NCI-H526 (cell line): ENCODE measurements at regions not wholly inside any gene's neighbourhood (a gene's known extent, or its start where the extent isn't known, plus 50 kb on each side); places are given as distances from the start of the nearest gene placed in this dataset.
"Not testable (repeated sequence)": the region's sequence is repeated elsewhere in the genome, so short reads cannot be mapped to it uniquely, and the experiment has no call there.

ENCODE experiments used
- DNase-seq, 2 experiments: peaks; one replicate each; lab custom pipeline; 2025; lab: John Stamatoyannopoulos, UW

DNA sequence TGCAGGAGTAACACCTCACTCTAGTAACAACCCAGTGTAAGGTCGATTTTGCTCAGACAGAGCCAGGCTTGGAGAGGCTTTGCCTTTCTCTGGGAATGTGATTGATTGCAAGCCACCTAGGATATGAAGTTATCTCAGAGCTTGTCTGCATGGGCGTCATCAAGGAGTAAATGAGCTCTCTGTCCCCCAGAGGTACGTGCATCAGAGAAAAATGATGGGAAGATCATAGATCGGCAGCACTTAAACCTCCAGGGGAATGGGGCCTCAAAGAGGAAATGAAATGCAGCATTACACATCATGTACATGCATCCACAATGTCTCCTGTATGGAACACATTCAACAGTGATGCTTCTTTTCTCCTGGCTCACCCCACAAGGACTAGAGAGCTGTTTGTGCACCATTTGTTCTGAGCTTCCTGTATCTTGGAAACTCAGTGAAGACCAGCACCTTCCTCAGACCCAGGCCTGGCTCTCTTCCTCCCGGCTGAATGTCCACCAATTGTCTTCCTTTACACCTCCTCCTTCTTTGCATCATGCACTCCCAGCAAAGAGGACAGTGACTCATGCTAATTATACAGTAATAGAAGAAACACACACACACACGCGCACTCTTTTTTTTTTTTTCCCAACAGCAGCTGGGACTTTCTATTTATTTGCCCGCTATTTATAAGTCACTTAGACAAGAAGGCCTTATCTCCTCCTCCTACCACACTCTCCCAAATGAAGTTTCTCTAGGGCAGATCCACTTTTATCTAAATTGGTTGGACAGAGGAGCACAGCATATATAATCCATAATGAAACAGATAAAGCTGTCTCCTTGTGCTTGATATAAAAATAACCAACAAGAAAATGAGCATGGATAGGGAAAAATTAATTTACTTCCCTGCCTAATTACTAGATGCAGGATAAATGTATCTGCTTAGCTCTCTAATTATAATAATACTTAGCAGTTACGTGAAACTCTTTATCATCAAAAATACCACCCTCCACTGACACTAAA lies 990.7 kb downstream of the CCSER2 start:
- DNase-seq = no peak

DNA sequence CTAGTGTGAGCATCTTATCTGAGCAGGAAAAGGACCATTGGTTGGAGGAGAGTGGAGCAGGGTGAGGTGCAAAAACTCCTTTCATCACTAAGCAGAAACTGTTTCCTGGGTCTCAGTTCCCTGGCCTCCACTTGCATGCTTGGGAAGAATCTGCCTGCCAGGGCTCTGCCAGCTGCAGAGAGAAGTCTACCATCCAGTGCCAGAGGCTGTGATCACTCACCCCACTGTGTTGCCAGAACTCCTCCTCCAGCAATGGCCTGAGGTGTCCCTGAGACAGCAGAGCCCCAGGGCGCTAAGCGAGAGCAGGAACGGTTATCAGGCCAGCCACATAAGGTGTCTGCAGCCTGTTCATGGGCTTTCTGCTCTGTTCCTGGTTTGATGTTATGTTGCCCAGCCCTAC lies 991.4 kb downstream of the CCSER2 start:
- DNase-seq = no peak

GRCh38 chr10:85333594-85333993 lies 1005.2 kb downstream of the CCSER2 start:
- no peak for DNase-seq

- DNase-seq = no peak
Observed at GRCh38 chr10:85362401-85362800, 1004.2 kb downstream of the GRID1 start.

DNA sequence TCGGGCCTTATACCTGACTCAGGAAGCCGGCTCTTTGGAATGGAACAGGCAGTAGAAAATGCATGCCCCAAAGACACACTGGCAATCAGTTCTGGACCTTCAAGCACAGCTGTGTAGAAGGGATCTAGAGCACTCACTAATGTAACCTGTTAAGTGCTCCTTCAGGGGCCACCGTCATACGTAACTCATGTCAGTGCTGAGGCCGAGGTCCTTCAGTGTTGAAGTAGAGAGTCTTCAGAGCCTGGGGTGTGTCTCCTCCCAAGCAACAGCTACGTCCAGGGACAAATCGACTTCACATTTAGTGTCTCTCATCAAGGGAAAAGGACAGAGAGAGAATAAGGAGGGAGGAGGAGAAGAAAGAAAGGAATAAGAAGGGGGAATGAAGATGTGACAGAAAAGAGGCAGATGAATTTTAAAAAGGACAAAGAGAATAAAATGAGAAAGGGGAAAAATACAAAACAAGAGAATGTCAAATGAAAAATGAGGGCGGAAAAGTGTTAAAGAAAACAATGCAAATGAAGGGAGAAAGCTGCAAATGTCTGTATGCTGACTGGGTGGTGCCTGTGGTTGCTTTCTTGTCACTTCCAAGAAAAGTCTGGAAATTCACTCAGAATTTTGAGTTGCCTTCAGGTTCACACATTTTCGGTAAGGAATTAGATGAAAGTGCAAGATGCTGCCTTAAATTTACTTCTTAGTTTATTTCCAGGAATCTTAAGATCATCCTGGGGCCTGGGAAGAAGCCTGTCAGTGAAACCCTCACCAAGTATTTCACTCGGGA lies 989.4 kb downstream of the GRID1 start:
- DNase-seq = no peak

DNA sequence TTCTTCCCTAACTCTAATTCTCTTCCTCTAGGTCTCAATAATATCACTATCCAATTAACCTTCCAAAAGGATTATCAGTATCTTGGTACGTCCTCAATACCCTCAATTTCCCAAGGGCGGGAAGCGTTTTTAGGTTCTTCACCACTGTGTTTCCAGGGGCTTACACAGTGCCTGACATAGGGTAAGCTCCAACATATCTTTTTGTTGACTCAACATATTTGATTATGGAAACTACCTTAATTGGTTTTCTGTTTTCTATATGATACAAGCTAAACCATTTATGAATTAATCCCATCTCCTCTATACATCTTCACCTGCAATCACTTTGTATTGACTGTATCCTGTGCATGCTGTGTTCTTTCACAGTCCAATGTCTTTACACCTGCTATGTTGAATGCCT lies 987.3 kb downstream of the GRID1 start:
- no peak for DNase-seq

GRCh38 chr10:85400981-85401695 lies 965.5 kb downstream of the GRID1 start:
- DNase-seq = no peak

- no peak for DNase-seq
Observed at GRCh38 chr10:85402541-85402940, 964.1 kb downstream of the GRID1 start.

DNA sequence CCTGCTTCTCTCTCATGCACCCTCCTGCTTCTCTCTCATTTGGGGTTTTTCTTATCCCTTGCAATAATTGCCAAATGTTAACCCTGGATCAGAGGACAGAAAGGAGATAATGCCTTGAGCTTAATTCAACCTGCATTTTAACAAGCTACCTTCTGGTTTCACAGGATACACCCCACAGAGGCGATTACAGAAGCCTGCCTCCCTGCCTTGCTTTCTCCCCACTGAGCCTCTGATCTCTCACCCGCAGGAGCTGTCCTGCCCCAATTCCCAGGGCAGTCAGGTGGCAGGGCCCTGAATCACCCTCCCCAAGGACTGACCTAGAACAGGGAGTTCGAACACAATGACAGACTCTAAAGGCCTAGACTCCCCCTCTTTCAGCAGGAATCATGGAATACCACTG lies 959.5 kb downstream of the GRID1 start:
- no peak for DNase-seq

GRCh38 chr10:85408388-85408787 lies 958.2 kb downstream of the GRID1 start:
- DNase-seq = no peak

DNA sequence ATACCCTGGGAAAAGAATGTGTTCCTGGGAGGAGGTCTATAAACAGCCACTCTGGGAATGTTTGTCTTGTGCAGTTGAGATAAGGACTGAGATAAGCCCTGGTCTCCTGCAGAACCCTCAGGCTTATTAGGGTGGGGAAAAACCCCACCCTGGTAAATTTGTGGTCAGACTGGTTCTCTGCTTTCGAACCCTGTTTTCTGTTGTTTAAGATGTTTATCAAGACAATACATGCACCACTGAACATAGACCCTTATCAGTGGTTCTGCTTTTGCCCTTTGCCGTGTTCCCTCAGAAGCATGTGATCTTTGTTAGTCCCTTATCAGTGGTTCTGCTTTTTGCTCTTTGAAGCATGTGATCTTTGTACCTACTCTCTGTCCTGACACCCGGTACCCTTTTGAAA lies 956.0 kb downstream of the GRID1 start:
- DNase-seq = not testable (repeated sequence)

GRCh38 chr10:85413570-85413969 lies 953.0 kb downstream of the GRID1 start:
- no peak for DNase-seq

GRCh38 chr10:85420501-85421191 lies 945.9 kb downstream of the GRID1 start:
- DNase-seq = peak; percentile 92

- DNase-seq = no peak
Observed at GRCh38 chr10:85421421-85421820, 945.2 kb downstream of the GRID1 start.

GRCh38 chr10:85429126-85429525 lies 937.5 kb downstream of the GRID1 start:
- DNase-seq = no peak

- DNase-seq = no peak
Observed at GRCh38 chr10:85430991-85431390, 935.6 kb downstream of the GRID1 start.

- DNase-seq = no peak
Observed at GRCh38 chr10:85433248-85433647, 933.3 kb downstream of the GRID1 start.

DNA sequence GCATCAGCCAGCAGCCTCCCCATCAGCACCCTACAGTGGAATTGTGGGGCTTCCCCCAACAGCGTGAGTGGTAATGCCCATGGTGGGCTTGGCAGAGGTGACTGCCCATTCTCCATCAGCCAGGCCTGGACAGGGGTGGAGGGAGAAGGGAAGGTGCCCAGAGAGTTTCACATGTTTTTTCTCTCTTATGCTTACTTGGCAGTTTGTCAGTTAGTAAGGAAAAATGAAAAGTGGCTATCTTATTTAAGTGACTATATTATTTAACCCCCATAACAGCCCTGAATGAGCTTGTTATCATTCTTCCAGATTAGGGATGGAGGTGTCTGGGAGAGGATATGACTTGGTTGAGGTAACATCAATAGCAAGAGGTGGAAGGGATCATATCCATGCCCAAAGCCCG lies 921.7 kb downstream of the GRID1 start:
- DNase-seq = no peak

DNA sequence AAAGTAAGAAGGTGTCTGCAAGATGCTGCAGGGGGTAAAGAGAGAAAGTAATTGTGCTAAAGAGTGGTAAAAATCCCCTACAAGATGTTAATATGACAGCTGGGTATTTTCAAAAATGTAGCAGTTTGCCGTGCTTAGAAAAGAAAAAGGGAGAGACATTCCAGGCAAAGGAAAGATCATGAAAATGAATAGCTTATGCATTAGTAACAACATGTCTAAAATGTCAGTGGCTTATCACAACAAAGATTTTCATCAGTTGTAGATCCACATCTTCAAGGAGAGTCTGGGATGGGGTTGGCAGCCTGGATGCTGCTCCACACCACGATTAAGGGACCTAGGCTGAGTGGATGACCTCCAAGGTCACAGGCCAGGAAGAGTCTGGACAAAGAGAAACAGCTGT lies 920.9 kb downstream of the GRID1 start:
- DNase-seq = no peak

DNA sequence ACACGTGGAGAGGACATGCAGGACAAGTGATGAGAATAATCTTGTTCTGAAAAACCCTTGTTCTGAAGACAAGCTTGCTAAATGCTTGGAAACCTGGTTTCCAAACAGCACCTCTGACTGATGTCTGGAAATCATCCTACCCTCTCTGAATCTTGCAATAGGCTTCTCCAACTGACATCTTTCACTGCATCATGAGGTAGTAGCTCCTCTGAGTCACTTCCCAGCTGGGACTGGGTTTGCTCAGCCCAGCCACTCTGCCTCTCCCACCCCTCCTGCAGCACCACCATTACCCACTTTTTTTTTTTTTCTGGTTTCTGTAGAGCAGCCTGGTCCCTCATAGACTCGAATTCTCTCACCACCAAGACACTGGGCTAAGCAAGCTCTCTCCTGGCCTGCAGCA lies 919.8 kb downstream of the GRID1 start:
- DNase-seq = no peak

DNA sequence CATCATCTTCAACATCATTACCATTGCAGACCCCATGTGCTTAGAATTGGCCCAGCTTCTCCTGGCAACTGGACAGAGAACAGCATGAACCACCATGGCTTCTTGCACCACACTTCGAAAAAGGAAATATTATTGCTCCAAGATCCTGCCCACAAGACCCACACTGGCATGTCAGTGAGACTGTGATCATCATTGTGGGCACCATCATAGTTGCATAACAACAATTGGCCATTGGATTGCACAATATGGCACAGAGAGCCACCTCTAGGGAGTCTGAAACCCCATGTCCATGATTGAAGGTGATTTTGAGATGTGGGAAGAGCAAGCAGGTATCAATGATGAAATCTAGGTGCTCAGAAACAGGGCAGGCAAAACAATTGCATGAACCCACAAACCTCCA lies 918.9 kb downstream of the GRID1 start:
- DNase-seq = no peak

GRCh38 chr10:85448716-85449115 lies 917.9 kb downstream of the GRID1 start:
- no peak for DNase-seq
